ENCODE measurements at regions not wholly inside any gene's neighbourhood (a gene's known extent, or its start where the extent isn't known, plus 50 kb on each side); places are given as distances from the start of the nearest gene placed in this dataset.
"Not testable (repeated sequence)": the region's sequence is repeated elsewhere in the genome, so short reads cannot be mapped to it uniquely, and the experiment has no call there.

GRCh38 chr5:51691538-51692079, 308.4 kb downstream of the ISL1 start:
- Mint-ChIP-seq H3K4me3 (no peak overlapping the region), H3K27me3 (no peaks in the 10 kb centered on the region), H3K9me3 (peaks cover 3% of the 10 kb centered on the region), H3K4me1 (no peaks in the 10 kb centered on the region), H3K36me3 (no peaks in the 10 kb centered on the region), H3K27ac (no peak overlapping the region)
- ATAC-seq (ENCODE audit: low read depth) (no peak), DNase-seq (no peak)
- POLR2A ChIA-PET: no interaction called here

GRCh38 chr5:51694826-51695225, 311.6 kb downstream of the ISL1 start:
- Mint-ChIP-seq H3K4me1 (no peaks in the 10 kb centered on the region), H3K4me3 (no peak overlapping the region), H3K36me3 (no peaks in the 10 kb centered on the region), H3K9me3 (peaks cover 10% of the 10 kb centered on the region), H3K27ac (no peak overlapping the region), H3K27me3 (no peaks in the 10 kb centered on the region)
- POLR2A ChIA-PET: no interaction called here
- DNase-seq (no peak), ATAC-seq (ENCODE audit: low read depth) (no peak)

- POLR2A ChIA-PET: no interaction called here
- H3K36me3 Mint-ChIP-seq: no peaks in the 10 kb centered on the region
- H3K27me3 Mint-ChIP-seq: no peaks in the 10 kb centered on the region
- H3K27ac Mint-ChIP-seq: no peak overlapping the region
- DNase-seq (no peak), ATAC-seq (ENCODE audit: low read depth) (no peak)
- no peak overlapping the region for H3K4me3 Mint-ChIP-seq
- peaks cover 11% of the 10 kb centered on the region for H3K9me3 Mint-ChIP-seq
- no peaks in the 10 kb centered on the region for H3K4me1 Mint-ChIP-seq
Measured at GRCh38 chr5:51696122-51696521, 312.9 kb downstream of the ISL1 start.

GRCh38 chr5:51702046-51702445, 318.8 kb downstream of the ISL1 start:
- H3K36me3 Mint-ChIP-seq; POLR2A ChIA-PET; H3K4me3 Mint-ChIP-seq; DNase-seq; H3K4me1 Mint-ChIP-seq; H3K27ac Mint-ChIP-seq; ATAC-seq (ENCODE audit: low read depth); H3K27me3 Mint-ChIP-seq: not testable (repeated sequence)
- H3K9me3 Mint-ChIP-seq: peaks cover 18% of the 10 kb centered on the region

GRCh38 chr5:51712201-51712600, 329.0 kb downstream of the ISL1 start:
- no peak for ATAC-seq (ENCODE audit: low read depth)
- peaks cover 10% of the 10 kb centered on the region for H3K9me3 Mint-ChIP-seq

GRCh38 chr5:51715445-51715844, 332.2 kb downstream of the ISL1 start:
- ATAC-seq (ENCODE audit: low read depth); H3K27ac Mint-ChIP-seq; H3K36me3 Mint-ChIP-seq; H3K4me1 Mint-ChIP-seq; POLR2A ChIA-PET; DNase-seq; H3K9me3 Mint-ChIP-seq; H3K27me3 Mint-ChIP-seq; H3K4me3 Mint-ChIP-seq: not testable (repeated sequence)

More at GRCh38 chr5:51712201-51712600, 329.0 kb downstream of the ISL1 start:
- Mint-ChIP-seq H3K4me1 (no peaks in the 10 kb centered on the region), H3K27ac (no peak overlapping the region), H3K27me3 (no peaks in the 10 kb centered on the region), H3K4me3 (no peak overlapping the region), H3K36me3 (no peaks in the 10 kb centered on the region)
- POLR2A ChIA-PET: no interaction called here
- no peak for DNase-seq

GRCh38 chr5:51731421-51732029, 348.3 kb downstream of the ISL1 start:
- DNase-seq: no peak
- no peak for ATAC-seq (ENCODE audit: low read depth)
- Mint-ChIP-seq H3K9me3 (peaks cover 4% of the 10 kb centered on the region), H3K36me3 (no peaks in the 10 kb centered on the region), H3K4me3 (no peak overlapping the region), H3K4me1 (no peaks in the 10 kb centered on the region), H3K27me3 (no peaks in the 10 kb centered on the region), H3K27ac (no peak overlapping the region)
- POLR2A ChIA-PET: no interaction called here

GRCh38 chr5:51732304-51732703, 349.1 kb downstream of the ISL1 start:
- H3K27ac Mint-ChIP-seq: no peak overlapping the region
- POLR2A ChIA-PET: no interaction called here
- H3K4me3 Mint-ChIP-seq: no peak overlapping the region
- no peaks in the 10 kb centered on the region for H3K27me3 Mint-ChIP-seq
- no peak for DNase-seq
- H3K9me3 Mint-ChIP-seq: peaks cover 4% of the 10 kb centered on the region
- no peaks in the 10 kb centered on the region for H3K36me3 Mint-ChIP-seq
- ATAC-seq (ENCODE audit: low read depth): no peak
- no peaks in the 10 kb centered on the region for H3K4me1 Mint-ChIP-seq

GRCh38 chr5:51734677-51735076, 351.4 kb downstream of the ISL1 start:
- Mint-ChIP-seq H3K27me3 (no peaks in the 10 kb centered on the region), H3K36me3 (no peaks in the 10 kb centered on the region), H3K4me1 (no peaks in the 10 kb centered on the region), H3K9me3 (peaks cover 4% of the 10 kb centered on the region), H3K4me3 (no peak overlapping the region), H3K27ac (no peak overlapping the region)
- DNase-seq (no peak), ATAC-seq (ENCODE audit: low read depth) (no peak)
- POLR2A ChIA-PET: no interaction called here

GRCh38 chr5:51746023-51746422, 362.8 kb downstream of the ISL1 start:
- no peak overlapping the region for H3K27ac Mint-ChIP-seq
- no peaks in the 10 kb centered on the region for H3K36me3 Mint-ChIP-seq
- no peak for ATAC-seq (ENCODE audit: low read depth)
- no peaks in the 10 kb centered on the region for H3K4me1 Mint-ChIP-seq
- H3K9me3 Mint-ChIP-seq: no peaks in the 10 kb centered on the region
- DNase-seq: no peak
- H3K4me3 Mint-ChIP-seq: no peak overlapping the region
- no peaks in the 10 kb centered on the region for H3K27me3 Mint-ChIP-seq
- POLR2A ChIA-PET: no interaction called here

GRCh38 chr5:51748647-51749046, 365.4 kb downstream of the ISL1 start:
- Mint-ChIP-seq H3K27me3 (no peaks in the 10 kb centered on the region), H3K36me3 (no peaks in the 10 kb centered on the region), H3K4me3 (no peak overlapping the region), H3K4me1 (no peaks in the 10 kb centered on the region), H3K9me3 (no peaks in the 10 kb centered on the region), H3K27ac (no peak overlapping the region)
- DNase-seq: no peak
- POLR2A ChIA-PET: no interaction called here
- no peak for ATAC-seq (ENCODE audit: low read depth)
